Esophagus (tissue), 2 donors: ENCODE measurements at regions not wholly inside any gene's neighbourhood (a gene's known extent, or its start where the extent isn't known, plus 50 kb on each side); places are given as distances from the start of the nearest gene placed in this dataset.

ENCODE experiments used
- H3K27ac ChIP-seq, 2 donors: one replicate each; pipeline ENCODE4 v1.5.1; 2013; ENCODE audit warnings: low read depth in 2 of 2, mild to moderate bottlenecking in 2 of 2, inconsistent platforms in 1 of 2, low read length in 1 of 2, moderate library complexity in 1 of 2
- H3K27me3 ChIP-seq, 2 donors: one replicate each; pipeline ENCODE4 v1.6.1; 2013; ENCODE audit warnings: low read length in 2 of 2, control low read depth in 1 of 2, mild to moderate bottlenecking in 1 of 2; ENCODE audit not compliant: insufficient read depth in 2 of 2, control insufficient read depth in 1 of 2
- H3K36me3 ChIP-seq, 2 donors: one replicate each; pipeline ENCODE4 v1.6.1; 2013; ENCODE audit warnings: low read length in 1 of 2; ENCODE audit not compliant: control insufficient read depth in 2 of 2, insufficient read depth in 2 of 2
- H3K4me1 ChIP-seq, 2 donors: one replicate each; pipeline ENCODE4 v1.6.1; 2013; ENCODE audit warnings: low read length in 1 of 2; ENCODE audit not compliant: control insufficient read depth in 2 of 2, insufficient read depth in 2 of 2
- H3K4me3 ChIP-seq, 2 donors: one replicate each; pipeline ENCODE4 v1.5.1; 2013; ENCODE audit warnings: low read length in 2 of 2, mild to moderate bottlenecking in 2 of 2, low read depth in 1 of 2, moderate library complexity in 1 of 2
- H3K9me3 ChIP-seq, 2 donors: one replicate each; pipeline ENCODE4 v1.6.1; 2013; ENCODE audit warnings: mild to moderate bottlenecking in 2 of 2, low read depth in 1 of 2, low read length in 1 of 2, moderate library complexity in 1 of 2; ENCODE audit not compliant: control insufficient read depth in 2 of 2, insufficient read depth in 1 of 2
- WGBS, 2 donors: extraction: QIAGEN DNeasy Blood & Tissue Kit; methylation state at CpG; one replicate each; pipeline ENCODE4 v1.1.7; 2013; 5-methylcytosine and 5-hydroxymethylcytosine counted together
- donor health status: healthy with polysubstance abuse.
- donor health status: Bipolar disorder and iron deficiency.

- H3K9me3 ChIP-seq, result no peaks in the 10 kb centered on the region
- H3K4me3 ChIP-seq, result no peak overlapping the region
- no peaks in the 10 kb centered on the region for H3K36me3 ChIP-seq
- H3K27me3 ChIP-seq, result no peaks in the 10 kb centered on the region
- no peak overlapping the region for H3K27ac ChIP-seq
- H3K4me1 ChIP-seq, result no peaks in the 10 kb centered on the region
Measured at GRCh38 chr4:137307806-137308205, 224.5 kb downstream of the PCDH18 start.

GRCh38 chr4:137300776-137301175 is 231.5 kb downstream of the PCDH18 start:
- Histone ChIP-seq H3K36me3 (no peaks in the 10 kb centered on the region), H3K9me3 (no peaks in the 10 kb centered on the region), H3K27me3 (no peaks in the 10 kb centered on the region), H3K27ac (no peak overlapping the region), H3K4me1 (no peaks in the 10 kb centered on the region), H3K4me3 (no peak overlapping the region)

GRCh38 chr4:137299281-137299680 is 233.0 kb downstream of the PCDH18 start:
- no peaks in the 10 kb centered on the region for H3K4me1 ChIP-seq
- no peaks in the 10 kb centered on the region for H3K36me3 ChIP-seq
- no peak overlapping the region for H3K27ac ChIP-seq
- WGBS, 2 donors, result 87 to 88% methylated on average over 1 of the region's 1 CpG
- no peak overlapping the region for H3K4me3 ChIP-seq
- no peaks in the 10 kb centered on the region for H3K27me3 ChIP-seq
- no peaks in the 10 kb centered on the region for H3K9me3 ChIP-seq

- Histone ChIP-seq H3K27me3 (no peaks in the 10 kb centered on the region), H3K36me3 (no peaks in the 10 kb centered on the region), H3K9me3 (no peaks in the 10 kb centered on the region), H3K4me3 (no peak overlapping the region), H3K4me1 (no peaks in the 10 kb centered on the region), H3K27ac (no peak overlapping the region)
- WGBS, 2 donors, result 90% methylated on average over 1 of the region's 1 CpG
Measured at GRCh38 chr4:137293281-137293680, 239.0 kb downstream of the PCDH18 start.

- Histone ChIP-seq H3K4me1 (no peaks in the 10 kb centered on the region), H3K4me3 (no peak overlapping the region), H3K36me3 (no peaks in the 10 kb centered on the region), H3K9me3 (no peaks in the 10 kb centered on the region), H3K27me3 (no peaks in the 10 kb centered on the region), H3K27ac (no peak overlapping the region)
Measured at GRCh38 chr4:137283737-137284136, 248.6 kb downstream of the PCDH18 start.

GRCh38 chr4:137278431-137278830 is 253.9 kb downstream of the PCDH18 start:
- Histone ChIP-seq H3K4me3 (no peak overlapping the region), H3K27ac (no peak overlapping the region), H3K4me1 (no peaks in the 10 kb centered on the region), H3K27me3 (no peaks in the 10 kb centered on the region), H3K36me3 (no peaks in the 10 kb centered on the region), H3K9me3 (no peaks in the 10 kb centered on the region)
- WGBS, 2 donors, result 74 to 81% methylated on average over 1 of the region's 1 CpG

GRCh38 chr4:137274404-137274803 is 257.9 kb downstream of the PCDH18 start:
- Histone ChIP-seq H3K4me3 (no peak overlapping the region), H3K4me1 (no peaks in the 10 kb centered on the region), H3K36me3 (no peaks in the 10 kb centered on the region), H3K9me3 (peaks cover 0 to 2% of the 10 kb centered on the region in 2 donors), H3K27me3 (no peaks in the 10 kb centered on the region), H3K27ac (no peak overlapping the region)
- 56 to 58% methylated on average over 1 of the region's 1 CpG for WGBS, 2 donors

GRCh38 chr4:137267024-137267423 is 265.3 kb downstream of the PCDH18 start:
- Histone ChIP-seq H3K4me3 (no peak overlapping the region), H3K9me3 (peaks cover 0 to 2% of the 10 kb centered on the region in 2 donors), H3K27ac (no peak overlapping the region), H3K36me3 (no peaks in the 10 kb centered on the region), H3K4me1 (no peaks in the 10 kb centered on the region), H3K27me3 (no peaks in the 10 kb centered on the region)
- WGBS, 2 donors, result 65 to 73% methylated on average over 2 of the region's 2 CpGs

- no peaks in the 10 kb centered on the region for H3K27me3 ChIP-seq
Measured at GRCh38 chr4:137266511-137266910, 265.8 kb downstream of the PCDH18 start.

GRCh38 chr4:137263206-137263605 is 269.1 kb downstream of the PCDH18 start:
- Histone ChIP-seq H3K36me3 (no peaks in the 10 kb centered on the region), H3K9me3 (no peaks in the 10 kb centered on the region), H3K4me1 (no peaks in the 10 kb centered on the region), H3K27ac (no peak overlapping the region), H3K27me3 (no peaks in the 10 kb centered on the region), H3K4me3 (no peak overlapping the region)
- 69 to 71% methylated on average over 3 of the region's 3 CpGs for WGBS, 2 donors

More at GRCh38 chr4:137266511-137266910, 265.8 kb downstream of the PCDH18 start:
- no peaks in the 10 kb centered on the region for H3K36me3 ChIP-seq
- H3K4me3 ChIP-seq, result no peak overlapping the region
- peaks cover 0 to 2% of the 10 kb centered on the region in 2 donors for H3K9me3 ChIP-seq
- no peak overlapping the region for H3K27ac ChIP-seq
- 73 to 78% methylated on average over 3 of the region's 3 CpGs for WGBS, 2 donors
- H3K4me1 ChIP-seq, result no peaks in the 10 kb centered on the region
